ENCODE measurements at regions not wholly inside any gene's neighbourhood (a gene's known extent, or its start where the extent isn't known, plus 50 kb on each side); places are given as distances from the start of the nearest gene placed in this dataset.
A peak's percentile ranks its signal among the peaks of the same experiment; 100 is the strongest.
"Not testable (repeated sequence)": the region's sequence is repeated elsewhere in the genome, so short reads cannot be mapped to it uniquely, and the experiment has no call there.

DNA sequence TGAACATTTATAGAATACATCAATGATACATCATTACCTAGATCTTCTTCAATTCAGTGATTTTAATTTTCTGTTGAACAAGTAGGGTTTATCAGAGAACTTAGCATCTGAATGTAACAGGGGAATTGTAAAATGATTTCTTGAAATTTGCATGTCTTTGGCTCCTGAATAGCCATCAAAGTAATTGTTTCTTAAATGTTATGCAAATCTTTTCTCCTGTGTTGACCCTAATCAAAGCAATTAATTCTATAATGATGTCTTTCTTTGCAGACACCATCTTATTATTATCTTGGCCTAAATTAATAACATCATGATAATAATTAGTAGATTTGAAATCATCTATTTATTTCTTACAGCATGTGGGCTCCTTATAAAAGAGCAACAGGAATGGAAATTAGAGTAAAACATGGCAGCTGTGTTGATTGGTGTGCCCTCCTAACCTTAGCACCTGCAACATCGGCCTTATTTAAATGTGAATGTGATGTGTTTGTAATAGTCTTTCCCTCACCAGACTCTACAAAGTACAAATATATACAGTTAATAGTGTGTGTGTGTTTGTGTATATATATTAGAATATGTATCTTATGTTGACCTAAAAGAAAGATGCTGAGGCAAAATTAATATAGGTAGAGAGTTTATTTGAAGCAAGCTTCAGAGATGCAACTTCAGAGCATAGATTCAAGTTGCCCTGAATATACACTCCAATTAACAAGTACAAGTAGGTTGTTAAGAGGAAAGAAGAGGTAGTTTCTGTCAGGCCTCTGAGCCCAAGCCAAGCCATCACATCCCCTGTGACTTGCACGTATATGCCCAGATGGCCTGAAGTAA lies 328.0 kb upstream of the TECRL start:
- no peak for DNase-seq (ENCODE audit: insufficient read length, low spot score)
- TF ChIP-seq, protein P1, sequence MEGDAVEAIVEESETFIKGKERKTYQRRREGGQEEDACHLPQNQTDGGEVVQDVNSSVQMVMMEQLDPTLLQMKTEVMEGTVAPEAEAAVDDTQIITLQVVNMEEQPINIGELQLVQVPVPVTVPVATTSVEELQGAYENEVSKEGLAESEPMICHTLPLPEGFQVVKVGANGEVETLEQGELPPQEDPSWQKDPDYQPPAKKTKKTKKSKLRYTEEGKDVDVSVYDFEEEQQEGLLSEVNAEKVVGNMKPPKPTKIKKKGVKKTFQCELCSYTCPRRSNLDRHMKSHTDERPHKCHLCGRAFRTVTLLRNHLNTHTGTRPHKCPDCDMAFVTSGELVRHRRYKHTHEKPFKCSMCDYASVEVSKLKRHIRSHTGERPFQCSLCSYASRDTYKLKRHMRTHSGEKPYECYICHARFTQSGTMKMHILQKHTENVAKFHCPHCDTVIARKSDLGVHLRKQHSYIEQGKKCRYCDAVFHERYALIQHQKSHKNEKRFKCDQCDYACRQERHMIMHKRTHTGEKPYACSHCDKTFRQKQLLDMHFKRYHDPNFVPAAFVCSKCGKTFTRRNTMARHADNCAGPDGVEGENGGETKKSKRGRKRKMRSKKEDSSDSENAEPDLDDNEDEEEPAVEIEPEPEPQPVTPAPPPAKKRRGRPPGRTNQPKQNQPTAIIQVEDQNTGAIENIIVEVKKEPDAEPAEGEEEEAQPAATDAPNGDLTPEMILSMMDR (IDR thresholded peaks at IDR 0.05; ENCODE audit: insufficient read depth, missing control alignments) = no peak
- no peak for FAIRE-seq

- DNase-seq (ENCODE audit: insufficient read length, low spot score) (no peak), FAIRE-seq (no peak)
- TF ChIP-seq, protein P1 (IDR thresholded peaks at IDR 0.05; ENCODE audit: insufficient read depth, missing control alignments) = no peak
Observed at GRCh38 chr4:64729561-64729960, 320.3 kb upstream of the TECRL start.

- TF ChIP-seq, protein P1 (IDR thresholded peaks at IDR 0.05; ENCODE audit: insufficient read depth, missing control alignments) = no peak
- no peak for FAIRE-seq
- DNase-seq (ENCODE audit: insufficient read length, low spot score) = no peak
Observed at GRCh38 chr4:64727960-64728359, 318.7 kb upstream of the TECRL start.

DNA sequence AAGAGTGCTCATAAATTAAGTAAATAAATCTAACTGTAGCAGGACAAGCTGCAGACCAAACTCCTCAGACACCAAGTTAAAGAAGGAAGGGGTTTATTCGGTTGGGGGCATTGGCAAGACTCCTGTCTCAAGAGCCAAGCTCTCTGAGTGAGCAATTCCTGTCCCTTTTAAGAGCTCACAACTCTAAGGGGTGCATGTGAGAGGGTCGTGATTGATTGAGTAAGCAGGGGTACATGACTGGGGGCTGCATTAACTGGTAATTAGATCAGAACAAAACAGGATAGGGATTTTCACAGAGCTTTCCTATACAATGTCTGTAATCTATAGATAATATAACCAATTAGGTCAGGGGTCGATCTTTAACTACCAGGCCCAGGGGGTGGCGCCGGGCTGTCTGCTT lies 318.1 kb upstream of the TECRL start:
- DNase-seq (ENCODE audit: insufficient read length, low spot score); FAIRE-seq: not testable (repeated sequence)

DNA sequence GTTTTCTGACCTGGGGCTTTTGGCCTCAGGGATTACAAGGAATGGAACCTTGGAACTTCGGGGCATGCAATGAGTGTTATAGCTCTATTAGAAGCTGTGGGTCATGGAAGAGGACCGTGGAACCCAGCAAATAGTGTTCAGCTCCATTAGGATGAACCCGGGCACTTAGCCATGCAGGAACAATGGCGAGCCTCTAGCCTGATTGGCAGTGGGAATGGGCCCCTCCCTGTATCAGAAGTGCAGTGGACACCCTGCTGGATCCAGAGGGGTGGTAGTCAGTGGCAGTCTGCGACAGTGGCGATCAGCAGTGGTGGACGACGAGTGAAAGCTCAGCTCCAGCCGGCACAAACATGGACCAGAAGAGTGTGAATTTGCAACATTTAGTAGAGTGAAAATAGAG lies 315.4 kb upstream of the TECRL start:
- DNase-seq (ENCODE audit: insufficient read length, low spot score) = no peak
- TF ChIP-seq, protein P1 (IDR thresholded peaks at IDR 0.05; ENCODE audit: insufficient read depth, missing control alignments) = no peak
- no peak for FAIRE-seq

- DNase-seq (ENCODE audit: insufficient read length, low spot score) (no peak), FAIRE-seq (no peak)
- TF ChIP-seq, protein P1 (IDR thresholded peaks at IDR 0.05; ENCODE audit: insufficient read depth, missing control alignments) = no peak
Observed at GRCh38 chr4:64721106-64721505, 311.9 kb upstream of the TECRL start.

DNA sequence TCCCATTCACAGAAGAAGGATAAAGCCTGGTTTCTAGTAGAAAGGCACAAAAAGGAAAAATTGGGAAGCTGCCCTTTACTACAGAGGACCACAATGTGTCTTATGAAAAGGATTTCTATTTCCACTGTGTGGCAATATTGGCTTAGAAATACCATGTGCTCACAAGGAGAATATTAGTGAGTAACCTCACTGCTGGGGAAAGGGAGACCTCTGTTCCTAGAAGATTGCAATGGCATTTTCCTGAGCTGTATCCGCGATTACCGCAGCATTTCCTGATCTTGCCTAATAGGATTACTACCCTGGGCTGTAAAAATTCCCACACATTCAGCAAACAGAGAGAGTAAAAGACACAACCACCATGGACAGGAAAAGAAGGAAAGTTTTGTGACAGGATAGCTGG lies 308.8 kb upstream of the TECRL start:
- FAIRE-seq (peak; percentile 44), DNase-seq (ENCODE audit: insufficient read length, low spot score) (no peak)
- TF ChIP-seq, protein P1 (IDR thresholded peaks at IDR 0.05; ENCODE audit: insufficient read depth, missing control alignments) = no peak

Data from D721Med (cell line).